Left ventricle myocardium inferior (tissue), 1 donor: ENCODE measurements at regions not wholly inside any gene's neighbourhood (a gene's known extent, or its start where the extent isn't known, plus 50 kb on each side); places are given as distances from the start of the nearest gene placed in this dataset.

ENCODE experiments used
- DNase-seq: peaks from one replicate; pipeline ENCODE4 v3.0.0-alpha.2; 2020
- H3K27ac ChIP-seq: fragments of 200-600 bp; replicated peaks from 2 replicates; pipeline ENCODE4 v1.8.0; 2021
- H3K27me3 ChIP-seq: fragments of 200-600 bp; 2 replicates; pipeline ENCODE4 v1.8.0; 2021; ENCODE audit warnings: low read depth
- H3K36me3 ChIP-seq: fragments of 200-600 bp; 2 replicates; pipeline ENCODE4 v1.8.0; 2021
- H3K4me1 ChIP-seq: fragments of 200-600 bp; 2 replicates; pipeline ENCODE4 v1.8.0; 2021
- H3K4me3 ChIP-seq: fragments of 200-600 bp; 2 replicates; pipeline ENCODE4 v1.8.0; 2021; ENCODE audit warnings: mild to moderate bottlenecking, moderate library complexity
- H3K9me3 ChIP-seq: fragments of 200-600 bp; replicated peaks from 2 replicates; pipeline ENCODE4 v1.8.0; 2021
- intact Hi-C: fragments of 100-400 bp; cut with micrococcal nuclease; formaldehyde crosslinking; loops from one replicate; pipeline ENCODE4 v1.11.0; 2022
- TF ChIP-seq, protein P1 (sequence below): fragments of 200-600 bp; IDR thresholded peaks from 2 replicates; pipeline ENCODE4 v1.8.0; 2021; ENCODE audit warnings: antibody characterized with exemption, mild to moderate bottlenecking, borderline replicate concordance
- donor health status: DM: no; HTN: yes; CAD: no; lungs with severe emphysema.

DNA sequence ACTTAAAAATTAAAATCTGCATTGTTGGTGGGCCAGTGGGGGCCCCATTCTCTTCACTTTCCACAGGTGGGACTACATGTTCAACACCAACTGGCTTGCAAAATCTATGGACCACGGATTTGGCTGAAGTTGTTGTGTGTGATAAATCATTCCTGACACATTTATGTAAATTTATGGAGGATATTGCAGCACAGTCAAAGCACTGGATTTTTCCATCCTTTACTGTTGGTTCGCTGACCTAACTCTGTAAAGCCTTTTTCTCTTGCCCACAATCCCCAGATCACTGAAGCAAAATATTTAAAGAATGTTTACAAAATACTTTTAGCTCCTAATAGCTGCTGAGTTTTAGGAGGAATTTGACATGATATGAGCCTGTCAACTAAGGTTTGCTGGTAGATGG lies 219.7 kb upstream of the PRICKLE1 start:
- H3K4me1 ChIP-seq = no peaks in the 10 kb centered on the region
- no peaks in the 10 kb centered on the region for H3K27me3 ChIP-seq
- H3K36me3 ChIP-seq = no peaks in the 10 kb centered on the region
- intact Hi-C loops = no loop called here
- H3K9me3 ChIP-seq = no peaks in the 10 kb centered on the region
- TF ChIP-seq, protein P1, sequence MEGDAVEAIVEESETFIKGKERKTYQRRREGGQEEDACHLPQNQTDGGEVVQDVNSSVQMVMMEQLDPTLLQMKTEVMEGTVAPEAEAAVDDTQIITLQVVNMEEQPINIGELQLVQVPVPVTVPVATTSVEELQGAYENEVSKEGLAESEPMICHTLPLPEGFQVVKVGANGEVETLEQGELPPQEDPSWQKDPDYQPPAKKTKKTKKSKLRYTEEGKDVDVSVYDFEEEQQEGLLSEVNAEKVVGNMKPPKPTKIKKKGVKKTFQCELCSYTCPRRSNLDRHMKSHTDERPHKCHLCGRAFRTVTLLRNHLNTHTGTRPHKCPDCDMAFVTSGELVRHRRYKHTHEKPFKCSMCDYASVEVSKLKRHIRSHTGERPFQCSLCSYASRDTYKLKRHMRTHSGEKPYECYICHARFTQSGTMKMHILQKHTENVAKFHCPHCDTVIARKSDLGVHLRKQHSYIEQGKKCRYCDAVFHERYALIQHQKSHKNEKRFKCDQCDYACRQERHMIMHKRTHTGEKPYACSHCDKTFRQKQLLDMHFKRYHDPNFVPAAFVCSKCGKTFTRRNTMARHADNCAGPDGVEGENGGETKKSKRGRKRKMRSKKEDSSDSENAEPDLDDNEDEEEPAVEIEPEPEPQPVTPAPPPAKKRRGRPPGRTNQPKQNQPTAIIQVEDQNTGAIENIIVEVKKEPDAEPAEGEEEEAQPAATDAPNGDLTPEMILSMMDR = no peak
- DNase-seq = no peak
- H3K27ac ChIP-seq = no peak overlapping the region
- H3K4me3 ChIP-seq = no peak overlapping the region

DNA sequence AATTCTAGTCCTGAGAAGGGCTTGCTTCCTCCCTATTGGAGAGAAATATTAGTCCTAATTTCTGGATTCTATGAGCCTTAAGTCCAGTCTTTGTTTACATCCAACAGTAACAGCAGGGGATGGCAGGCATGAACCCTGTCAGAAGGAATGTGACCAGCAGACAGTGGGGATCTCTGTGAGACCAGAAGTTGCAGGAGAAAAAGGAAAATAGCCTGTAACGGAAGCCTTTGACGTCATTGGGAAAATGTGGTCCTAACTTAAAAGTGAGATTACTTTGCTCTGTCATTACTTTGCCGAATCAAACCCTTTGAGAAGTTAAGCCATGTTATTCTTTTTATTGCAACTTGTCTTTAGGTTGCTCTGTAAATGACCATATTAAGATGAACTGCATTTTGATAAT lies 218.2 kb upstream of the PRICKLE1 start:
- Histone ChIP-seq H3K36me3 (no peaks in the 10 kb centered on the region), H3K27me3 (no peaks in the 10 kb centered on the region)
- intact Hi-C loops = no loop called here

DNA sequence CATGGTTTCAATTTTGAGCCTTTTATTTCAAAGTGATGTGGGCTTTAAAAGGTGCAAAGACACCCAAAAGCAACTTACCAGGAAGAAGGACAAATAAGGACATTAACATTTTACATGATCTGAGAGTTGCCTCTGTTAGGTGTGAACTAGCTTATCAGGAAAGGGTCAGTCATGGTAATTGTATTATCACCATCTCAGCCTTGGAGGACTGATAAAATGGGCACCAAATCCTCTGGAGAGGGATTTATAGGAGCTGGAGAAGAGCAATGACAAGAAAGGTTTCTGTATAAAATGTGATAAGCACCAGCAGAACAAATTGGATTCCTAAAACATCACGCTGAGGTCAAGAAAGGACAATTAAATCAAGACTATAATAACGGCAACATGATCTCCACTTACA lies 217.7 kb upstream of the PRICKLE1 start:
- Histone ChIP-seq H3K27ac (no peak overlapping the region), H3K4me3 (no peak overlapping the region), H3K27me3 (no peaks in the 10 kb centered on the region), H3K4me1 (no peaks in the 10 kb centered on the region), H3K36me3 (no peaks in the 10 kb centered on the region), H3K9me3 (no peaks in the 10 kb centered on the region)
- TF ChIP-seq, protein P1 = no peak
- intact Hi-C loops = no loop called here
- no peak for DNase-seq

More for the DNA sequence above, 218.2 kb upstream of the PRICKLE1 start:
- Histone ChIP-seq H3K4me1 (no peaks in the 10 kb centered on the region), H3K9me3 (no peaks in the 10 kb centered on the region), H3K27ac (no peak overlapping the region), H3K4me3 (no peak overlapping the region)
- DNase-seq = no peak
- TF ChIP-seq, protein P1 = no peak

DNA sequence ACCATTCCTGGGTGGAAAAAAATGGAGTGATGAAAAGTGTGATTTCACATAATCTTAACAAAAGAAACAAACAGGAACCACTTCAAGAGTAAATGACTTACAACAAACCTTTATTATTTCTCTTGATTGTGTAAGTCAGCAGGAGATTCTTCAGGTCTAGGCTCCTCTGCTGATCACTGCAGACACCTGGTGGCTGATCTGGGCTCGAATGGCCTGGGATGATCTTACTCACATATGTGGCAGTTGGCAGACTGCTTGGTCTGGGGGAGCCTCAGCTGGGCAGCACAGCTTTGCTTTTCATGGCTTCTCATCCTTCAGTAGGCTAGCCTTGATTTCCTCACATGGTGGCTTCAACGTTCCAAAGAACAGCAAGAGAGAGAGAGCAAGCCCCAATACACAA lies 215.4 kb upstream of the PRICKLE1 start:
- TF ChIP-seq, protein P1 = no peak
- no peak overlapping the region for H3K4me3 ChIP-seq
- no peak for DNase-seq
- no peaks in the 10 kb centered on the region for H3K9me3 ChIP-seq
- H3K27ac ChIP-seq = no peak overlapping the region
- H3K36me3 ChIP-seq = no peaks in the 10 kb centered on the region
- H3K27me3 ChIP-seq = no peaks in the 10 kb centered on the region
- no peaks in the 10 kb centered on the region for H3K4me1 ChIP-seq
- intact Hi-C loops = no loop called here

DNA sequence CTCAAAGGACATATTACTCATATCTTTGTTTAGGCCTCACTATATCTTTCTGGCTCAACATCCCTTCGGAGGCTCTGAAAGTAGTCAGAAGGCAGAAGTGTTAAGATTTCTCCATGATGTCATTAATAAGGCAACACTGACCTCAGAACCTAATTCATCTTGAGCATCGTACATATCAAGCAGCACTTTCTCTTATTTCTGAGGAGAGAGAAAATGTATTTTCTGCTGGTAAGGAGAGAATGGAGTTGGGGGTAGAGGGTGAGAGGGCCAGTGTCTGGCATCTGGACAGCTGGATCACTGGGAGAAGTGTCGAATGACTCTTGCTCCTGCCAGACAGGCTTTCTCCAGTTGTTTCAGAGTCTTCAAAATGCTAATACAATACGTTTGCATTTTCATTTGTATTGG lies 213.2 kb upstream of the PRICKLE1 start:
- Histone ChIP-seq H3K4me1 (no peaks in the 10 kb centered on the region), H3K36me3 (no peaks in the 10 kb centered on the region), H3K9me3 (no peaks in the 10 kb centered on the region), H3K4me3 (no peak overlapping the region), H3K27ac (no peak overlapping the region), H3K27me3 (no peaks in the 10 kb centered on the region)
- TF ChIP-seq, protein P1 = no peak
- intact Hi-C loops = no loop called here
- no peak for DNase-seq

DNA sequence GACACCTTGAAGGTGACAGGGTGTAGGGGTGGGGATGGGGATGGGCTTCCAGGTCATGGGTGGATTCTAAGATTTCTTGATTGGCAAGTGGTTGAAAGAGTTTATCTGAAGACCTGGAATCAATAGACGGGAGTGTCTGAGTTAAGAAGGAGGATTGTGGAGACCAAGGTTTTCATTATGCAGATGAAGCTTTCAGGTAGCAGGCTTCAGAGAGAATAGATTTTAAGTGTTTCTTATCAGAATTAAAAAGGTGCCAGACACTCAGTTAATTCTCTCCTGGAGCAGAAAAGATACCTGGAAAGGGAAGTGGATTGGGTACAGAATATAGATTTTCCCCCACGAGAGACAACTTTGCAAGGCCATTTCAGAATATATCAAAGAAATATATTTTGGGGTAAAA lies 211.7 kb upstream of the PRICKLE1 start:
- Histone ChIP-seq H3K36me3 (no peaks in the 10 kb centered on the region), H3K27ac (no peak overlapping the region), H3K4me3 (no peak overlapping the region), H3K4me1 (no peaks in the 10 kb centered on the region), H3K27me3 (no peaks in the 10 kb centered on the region), H3K9me3 (no peaks in the 10 kb centered on the region)
- TF ChIP-seq, protein P1 = no peak
- intact Hi-C loops = no loop called here
- DNase-seq = no peak
